Liver (tissue), 8 donors: ENCODE measurements at regions not wholly inside any gene's neighbourhood (a gene's known extent, or its start where the extent isn't known, plus 50 kb on each side); places are given as distances from the start of the nearest gene placed in this dataset.
"Not testable (repeated sequence)": the region's sequence is repeated elsewhere in the genome, so short reads cannot be mapped to it uniquely, and the experiment has no call there.

Experiments used
- DNase-seq: peaks from one replicate; pipeline ENCODE4 v3.0.0-alpha.2; 2017; ENCODE audit warnings: low spot score
- H3K27ac ChIP-seq, 2 donors: one replicate each; pipeline ENCODE4 v1.7.0; 2013; ENCODE audit warnings: inconsistent platforms in 2 of 2, low read length in 2 of 2, control low read depth in 1 of 2, low read depth in 1 of 2, mild to moderate bottlenecking in 1 of 2
- H3K27me3 ChIP-seq, 4 donors: one replicate each; pipeline versions ENCODE4 v1.6.1 to v1.7.0; 2013; ENCODE audit warnings: low read length in 3 of 4, inconsistent platforms in 1 of 4, mild to moderate bottlenecking in 1 of 4, moderate library complexity in 1 of 4; ENCODE audit not compliant: control insufficient read depth in 4 of 4, insufficient read depth in 4 of 4
- H3K36me3 ChIP-seq, 4 donors: one replicate each; pipeline versions ENCODE4 v1.6.1 to v1.7.0; 2013; ENCODE audit warnings: low read length in 3 of 4, mild to moderate bottlenecking in 3 of 4, low read depth in 1 of 4, moderate library complexity in 1 of 4; ENCODE audit not compliant: control insufficient read depth in 4 of 4, insufficient read depth in 3 of 4
- H3K4me1 ChIP-seq, 4 donors: one replicate each; pipeline versions ENCODE4 v1.6.1 to v1.7.0; 2013; ENCODE audit warnings: low read length in 3 of 4, mild to moderate bottlenecking in 3 of 4, moderate library complexity in 1 of 4; ENCODE audit not compliant: control insufficient read depth in 4 of 4, insufficient read depth in 4 of 4
- H3K4me3 ChIP-seq, 3 donors: one replicate each; pipeline versions ENCODE4 v1.6.1 to v1.7.0; 2013; ENCODE audit warnings: low read length in 3 of 3, control low read depth in 1 of 3, low read depth in 1 of 3, mild to moderate bottlenecking in 1 of 3
- H3K9ac ChIP-seq, 2 donors: one replicate each; pipeline ENCODE4 v1.7.0; 2013; ENCODE audit warnings: low read length in 2 of 2, mild to moderate bottlenecking in 2 of 2, moderate library complexity in 2 of 2, control low read depth in 1 of 2, low read depth in 1 of 2
- H3K9me3 ChIP-seq, 4 donors: one replicate each; pipeline versions ENCODE4 v1.6.1 to v1.7.0; 2013; ENCODE audit warnings: low read length in 3 of 4; ENCODE audit not compliant: control insufficient read depth in 4 of 4
- EGR1 ChIP-seq, 2 donors: IDR thresholded peaks; 2 replicates each; pipeline ENCODE4 v1.6.1; 2016 to 2018; ENCODE audit warnings: antibody characterized with exemption in 2 of 2, low read depth in 2 of 2
- FOXA1 ChIP-seq: IDR thresholded peaks from 2 replicates; pipeline ENCODE4 v1.6.1; 2016; ENCODE audit warnings: antibody characterized with exemption
- FOXA2 ChIP-seq: IDR thresholded peaks from 2 replicates; pipeline ENCODE4 v1.6.1; 2016; ENCODE audit warnings: antibody characterized with exemption
- GABPA ChIP-seq, 2 donors: IDR thresholded peaks in 1 of 2; conservative IDR thresholded peaks in 1 of 2; 2 replicates each; pipeline ENCODE4 v1.6.1; 2016; ENCODE audit warnings: antibody characterized with exemption in 2 of 2, mild to moderate bottlenecking in 1 of 2, moderate library complexity in 1 of 2
- HNF4A ChIP-seq, 2 donors: conservative IDR thresholded peaks; 2 replicates each; pipeline ENCODE4 v1.6.1; 2016; ENCODE audit warnings: antibody characterized with exemption in 2 of 2, mild to moderate bottlenecking in 2 of 2
- HNF4G ChIP-seq: IDR thresholded peaks from 2 replicates; pipeline ENCODE4 v1.6.1; 2016; ENCODE audit warnings: antibody characterized with exemption
- JUND ChIP-seq, 2 donors: IDR thresholded peaks; 2 replicates each; pipeline ENCODE4 v1.6.1; 2016; ENCODE audit warnings: antibody characterized with exemption in 2 of 2
- NR2F2 ChIP-seq: IDR thresholded peaks from 2 replicates; pipeline ENCODE4 v1.6.1; 2016; ENCODE audit warnings: antibody characterized with exemption
- RAD21 ChIP-seq, 2 donors: IDR thresholded peaks; 2 replicates each; pipeline ENCODE4 v1.6.1; 2016; ENCODE audit warnings: antibody characterized with exemption in 2 of 2, mild to moderate bottlenecking in 2 of 2
- RXRA ChIP-seq, 2 donors: IDR thresholded peaks; 2 replicates each; pipeline ENCODE4 v1.6.1; 2017 to 2018; ENCODE audit warnings: antibody characterized with exemption in 2 of 2, mild to moderate bottlenecking in 1 of 2
- SP1 ChIP-seq: IDR thresholded peaks from 2 replicates; pipeline ENCODE4 v1.6.1; 2018; ENCODE audit warnings: antibody characterized with exemption, mild to moderate bottlenecking
- TAF1 ChIP-seq: conservative IDR thresholded peaks from 2 replicates; pipeline ENCODE4 v1.6.1; 2016; ENCODE audit warnings: antibody characterized with exemption, mild to moderate bottlenecking
- YY1 ChIP-seq: IDR thresholded peaks from 2 replicates; pipeline ENCODE4 v1.6.1; 2016; ENCODE audit warnings: antibody characterized with exemption, mild to moderate bottlenecking
- WGBS: extraction: QIAGEN DNeasy Blood & Tissue Kit; methylation state at CpG from one replicate; pipeline ENCODE4 v1.1.7; 2013; 5-methylcytosine and 5-hydroxymethylcytosine counted together
- TF ChIP-seq, protein P1 (sequence below): fragments of 150-350 bp; IDR thresholded peaks from 2 replicates; pipeline ENCODE4 v1.5.1; 2017; ENCODE audit warnings: improper control_type of control experiment, low read depth, low read length; ENCODE audit not compliant: missing input control
- TF ChIP-seq, protein P2 (sequence below): IDR thresholded peaks from 2 replicates; pipeline ENCODE4 v1.6.1; 2016; ENCODE audit warnings: antibody characterized with exemption
- TF ChIP-seq, protein P3 (sequence below): IDR thresholded peaks from 2 replicates; pipeline ENCODE4 v1.6.1; 2016; ENCODE audit warnings: antibody characterized with exemption, mild to moderate bottlenecking
- TF ChIP-seq, protein P4 (sequence below): IDR thresholded peaks from 2 replicates; pipeline ENCODE4 v1.6.1; 2016; ENCODE audit warnings: antibody characterized with exemption
- TF ChIP-seq, protein P5 (sequence below): IDR thresholded peaks from 2 replicates; pipeline ENCODE4 v1.6.1; 2016; ENCODE audit warnings: antibody characterized with exemption
- donor health status: healthy.
- donor health status: healthy.
- donor health status: healthy.
- donor health status: healthy.
- donor health status: healthy.

DNA sequence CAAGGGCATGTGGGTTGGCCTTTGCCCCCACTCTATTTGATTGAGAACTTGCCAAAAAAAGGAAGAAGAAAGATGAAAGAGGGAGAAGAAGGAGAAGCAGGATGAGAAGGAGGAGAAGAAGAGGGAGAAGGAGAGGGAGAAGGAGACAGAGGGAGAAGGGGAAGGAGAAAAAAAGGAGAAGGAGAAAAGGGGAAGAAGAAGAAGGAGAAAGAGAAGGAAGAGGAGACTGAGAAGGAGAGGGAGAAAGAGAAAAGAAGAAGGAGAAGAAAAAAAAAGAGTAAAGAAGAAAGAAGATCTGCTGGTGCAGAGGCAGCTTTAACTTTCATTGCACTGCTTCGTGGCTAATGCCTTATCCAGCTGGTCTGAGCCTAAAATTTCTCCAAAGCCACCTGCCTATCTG lies 144.4 kb downstream of the ZNF22 start:
- H3K9me3 ChIP-seq, H3K27ac ChIP-seq, DNase-seq, H3K27me3 ChIP-seq, H3K9ac ChIP-seq, H3K4me1 ChIP-seq, H3K4me3 ChIP-seq, H3K36me3 ChIP-seq: not testable (repeated sequence)
- WGBS, result 74% methylated on average over 1 of the region's 1 CpG

DNA sequence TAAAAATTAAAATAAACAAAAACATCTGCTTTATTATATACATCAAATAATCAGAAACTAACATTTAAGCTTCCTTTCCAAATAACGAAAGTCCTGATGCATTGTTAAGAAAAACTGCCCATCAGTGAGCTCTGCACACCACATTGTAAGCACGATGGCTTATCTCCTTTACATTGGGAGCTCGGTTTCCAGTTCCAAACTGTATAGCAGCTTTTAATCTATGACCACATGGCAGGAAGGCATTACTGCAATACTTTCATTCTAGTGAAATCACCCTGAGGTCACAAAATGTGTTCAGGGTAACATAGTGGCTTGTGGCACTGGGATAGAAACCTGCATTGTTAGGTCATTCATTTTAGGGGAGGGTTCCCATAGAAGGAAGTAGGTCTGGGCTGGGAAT lies 146.3 kb downstream of the ZNF22 start:
- Histone ChIP-seq H3K4me1 (no peaks in the 10 kb centered on the region), H3K27me3 (no peaks in the 10 kb centered on the region)
- WGBS, result 55% methylated on average over 3 of the region's 3 CpGs

More for the DNA sequence above, 146.3 kb downstream of the ZNF22 start:
- DNase-seq, result no peak
- Histone ChIP-seq H3K9me3 (no peaks in the 10 kb centered on the region), H3K36me3 (no peaks in the 10 kb centered on the region), H3K27ac (no peak overlapping the region), H3K4me3 (no peak overlapping the region), H3K9ac (no peak overlapping the region)
- no peak for TF ChIP-seq HNF4A (conservative IDR thresholded peaks at IDR 0.05)
- no peak for TF ChIP-seq JUND (IDR thresholded peaks at IDR 0.05)
- TF ChIP-seq, protein P1, sequence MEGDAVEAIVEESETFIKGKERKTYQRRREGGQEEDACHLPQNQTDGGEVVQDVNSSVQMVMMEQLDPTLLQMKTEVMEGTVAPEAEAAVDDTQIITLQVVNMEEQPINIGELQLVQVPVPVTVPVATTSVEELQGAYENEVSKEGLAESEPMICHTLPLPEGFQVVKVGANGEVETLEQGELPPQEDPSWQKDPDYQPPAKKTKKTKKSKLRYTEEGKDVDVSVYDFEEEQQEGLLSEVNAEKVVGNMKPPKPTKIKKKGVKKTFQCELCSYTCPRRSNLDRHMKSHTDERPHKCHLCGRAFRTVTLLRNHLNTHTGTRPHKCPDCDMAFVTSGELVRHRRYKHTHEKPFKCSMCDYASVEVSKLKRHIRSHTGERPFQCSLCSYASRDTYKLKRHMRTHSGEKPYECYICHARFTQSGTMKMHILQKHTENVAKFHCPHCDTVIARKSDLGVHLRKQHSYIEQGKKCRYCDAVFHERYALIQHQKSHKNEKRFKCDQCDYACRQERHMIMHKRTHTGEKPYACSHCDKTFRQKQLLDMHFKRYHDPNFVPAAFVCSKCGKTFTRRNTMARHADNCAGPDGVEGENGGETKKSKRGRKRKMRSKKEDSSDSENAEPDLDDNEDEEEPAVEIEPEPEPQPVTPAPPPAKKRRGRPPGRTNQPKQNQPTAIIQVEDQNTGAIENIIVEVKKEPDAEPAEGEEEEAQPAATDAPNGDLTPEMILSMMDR, result no peak
- TF ChIP-seq, protein P2, sequence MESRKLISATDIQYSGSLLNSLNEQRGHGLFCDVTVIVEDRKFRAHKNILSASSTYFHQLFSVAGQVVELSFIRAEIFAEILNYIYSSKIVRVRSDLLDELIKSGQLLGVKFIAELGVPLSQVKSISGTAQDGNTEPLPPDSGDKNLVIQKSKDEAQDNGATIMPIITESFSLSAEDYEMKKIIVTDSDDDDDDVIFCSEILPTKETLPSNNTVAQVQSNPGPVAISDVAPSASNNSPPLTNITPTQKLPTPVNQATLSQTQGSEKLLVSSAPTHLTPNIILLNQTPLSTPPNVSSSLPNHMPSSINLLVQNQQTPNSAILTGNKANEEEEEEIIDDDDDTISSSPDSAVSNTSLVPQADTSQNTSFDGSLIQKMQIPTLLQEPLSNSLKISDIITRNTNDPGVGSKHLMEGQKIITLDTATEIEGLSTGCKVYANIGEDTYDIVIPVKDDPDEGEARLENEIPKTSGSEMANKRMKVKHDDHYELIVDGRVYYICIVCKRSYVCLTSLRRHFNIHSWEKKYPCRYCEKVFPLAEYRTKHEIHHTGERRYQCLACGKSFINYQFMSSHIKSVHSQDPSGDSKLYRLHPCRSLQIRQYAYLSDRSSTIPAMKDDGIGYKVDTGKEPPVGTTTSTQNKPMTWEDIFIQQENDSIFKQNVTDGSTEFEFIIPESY, result no peak
- no peak for TF ChIP-seq RAD21 (IDR thresholded peaks at IDR 0.05)
- TF ChIP-seq EGR1 (IDR thresholded peaks at IDR 0.05; ENCODE audit: low read depth in 2 of 2), result no peak
- TF ChIP-seq NR2F2, result no peak
- no peak for TF ChIP-seq SP1
- TF ChIP-seq FOXA2, result no peak
- no peak for TF ChIP-seq FOXA1
- TF ChIP-seq, protein P3, sequence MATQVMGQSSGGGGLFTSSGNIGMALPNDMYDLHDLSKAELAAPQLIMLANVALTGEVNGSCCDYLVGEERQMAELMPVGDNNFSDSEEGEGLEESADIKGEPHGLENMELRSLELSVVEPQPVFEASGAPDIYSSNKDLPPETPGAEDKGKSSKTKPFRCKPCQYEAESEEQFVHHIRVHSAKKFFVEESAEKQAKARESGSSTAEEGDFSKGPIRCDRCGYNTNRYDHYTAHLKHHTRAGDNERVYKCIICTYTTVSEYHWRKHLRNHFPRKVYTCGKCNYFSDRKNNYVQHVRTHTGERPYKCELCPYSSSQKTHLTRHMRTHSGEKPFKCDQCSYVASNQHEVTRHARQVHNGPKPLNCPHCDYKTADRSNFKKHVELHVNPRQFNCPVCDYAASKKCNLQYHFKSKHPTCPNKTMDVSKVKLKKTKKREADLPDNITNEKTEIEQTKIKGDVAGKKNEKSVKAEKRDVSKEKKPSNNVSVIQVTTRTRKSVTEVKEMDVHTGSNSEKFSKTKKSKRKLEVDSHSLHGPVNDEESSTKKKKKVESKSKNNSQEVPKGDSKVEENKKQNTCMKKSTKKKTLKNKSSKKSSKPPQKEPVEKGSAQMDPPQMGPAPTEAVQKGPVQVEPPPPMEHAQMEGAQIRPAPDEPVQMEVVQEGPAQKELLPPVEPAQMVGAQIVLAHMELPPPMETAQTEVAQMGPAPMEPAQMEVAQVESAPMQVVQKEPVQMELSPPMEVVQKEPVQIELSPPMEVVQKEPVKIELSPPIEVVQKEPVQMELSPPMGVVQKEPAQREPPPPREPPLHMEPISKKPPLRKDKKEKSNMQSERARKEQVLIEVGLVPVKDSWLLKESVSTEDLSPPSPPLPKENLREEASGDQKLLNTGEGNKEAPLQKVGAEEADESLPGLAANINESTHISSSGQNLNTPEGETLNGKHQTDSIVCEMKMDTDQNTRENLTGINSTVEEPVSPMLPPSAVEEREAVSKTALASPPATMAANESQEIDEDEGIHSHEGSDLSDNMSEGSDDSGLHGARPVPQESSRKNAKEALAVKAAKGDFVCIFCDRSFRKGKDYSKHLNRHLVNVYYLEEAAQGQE, result no peak
- TF ChIP-seq HNF4G, result no peak
- no peak for TF ChIP-seq RXRA (IDR thresholded peaks at IDR 0.05)
- TF ChIP-seq, protein P4, sequence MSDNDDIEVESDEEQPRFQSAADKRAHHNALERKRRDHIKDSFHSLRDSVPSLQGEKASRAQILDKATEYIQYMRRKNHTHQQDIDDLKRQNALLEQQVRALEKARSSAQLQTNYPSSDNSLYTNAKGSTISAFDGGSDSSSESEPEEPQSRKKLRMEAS, result no peak
- TF ChIP-seq YY1, result no peak
- no peak for TF ChIP-seq TAF1
- TF ChIP-seq, protein P5, sequence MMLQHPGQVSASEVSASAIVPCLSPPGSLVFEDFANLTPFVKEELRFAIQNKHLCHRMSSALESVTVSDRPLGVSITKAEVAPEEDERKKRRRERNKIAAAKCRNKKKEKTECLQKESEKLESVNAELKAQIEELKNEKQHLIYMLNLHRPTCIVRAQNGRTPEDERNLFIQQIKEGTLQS, result no peak
- no peak for TF ChIP-seq GABPA (IDR thresholded peaks at IDR 0.05 in 1 of 2, conservative IDR thresholded peaks at IDR 0.05 in 1 of 2)
